Activated B cell treated with CpG ODN at 0.5 μM for 24 hours (primary cell): ENCODE measurements at regions not wholly inside any gene's neighbourhood (a gene's known extent, or its start where the extent isn't known, plus 50 kb on each side); places are given as distances from the start of the nearest gene placed in this dataset.

ENCODE experiments used
- ATAC-seq: fragments of 200-7000 bp; cut with Tn5 transposase; one replicate; pipeline ENCODE4 v1.10.0; 2021; ENCODE audit warnings: low read depth, mild to moderate bottlenecking, moderate library complexity
- CTCF ChIA-PET: fragments of 350-600 bp; sonication (Branson Sonifier 250); formaldehyde crosslinking; loops from one replicate; lab custom pipeline; 2021; ENCODE audit warnings: antibody characterized with exemption; lab: Charles Lee
- POLR2A ChIA-PET: fragments of 350-600 bp; sonication (Branson Sonifier 250); formaldehyde crosslinking; loops from one replicate; lab custom pipeline; 2021; ENCODE audit warnings: antibody characterized with exemption; lab: Charles Lee
- DNase-seq: peaks from one replicate; pipeline ENCODE4 v3.0.0; 2022
- H3K27ac Mint-ChIP-seq: one replicate; pipeline ENCODE4 v1.8.0; 2020; ENCODE audit warnings: mixed read lengths
- H3K27me3 Mint-ChIP-seq: one replicate; pipeline ENCODE4 v1.8.0; 2021; ENCODE audit warnings: mixed read lengths
- H3K36me3 Mint-ChIP-seq: one replicate; pipeline ENCODE4 v1.8.0; 2021; ENCODE audit warnings: low read depth, mixed read lengths
- H3K4me1 Mint-ChIP-seq: one replicate; pipeline ENCODE4 v1.8.0; 2021; ENCODE audit warnings: mixed read lengths
- H3K4me3 Mint-ChIP-seq: one replicate; pipeline ENCODE4 v1.8.0; 2020; ENCODE audit warnings: mild to moderate bottlenecking, mixed read lengths
- H3K9me3 Mint-ChIP-seq: one replicate; pipeline ENCODE4 v1.8.0; 2020; ENCODE audit warnings: mixed read lengths
- intact Hi-C: fragments of 100-400 bp; cut with micrococcal nuclease; formaldehyde crosslinking; loops from one replicate; pipeline ENCODE4 v1.15.1; 2024
- TF ChIP-seq, protein P1 (sequence below): fragments of 200-600 bp; IDR thresholded peaks from one replicate; pipeline ENCODE4 v1.8.0; 2022; ENCODE audit warnings: antibody characterized with exemption, mild to moderate bottlenecking

DNA sequence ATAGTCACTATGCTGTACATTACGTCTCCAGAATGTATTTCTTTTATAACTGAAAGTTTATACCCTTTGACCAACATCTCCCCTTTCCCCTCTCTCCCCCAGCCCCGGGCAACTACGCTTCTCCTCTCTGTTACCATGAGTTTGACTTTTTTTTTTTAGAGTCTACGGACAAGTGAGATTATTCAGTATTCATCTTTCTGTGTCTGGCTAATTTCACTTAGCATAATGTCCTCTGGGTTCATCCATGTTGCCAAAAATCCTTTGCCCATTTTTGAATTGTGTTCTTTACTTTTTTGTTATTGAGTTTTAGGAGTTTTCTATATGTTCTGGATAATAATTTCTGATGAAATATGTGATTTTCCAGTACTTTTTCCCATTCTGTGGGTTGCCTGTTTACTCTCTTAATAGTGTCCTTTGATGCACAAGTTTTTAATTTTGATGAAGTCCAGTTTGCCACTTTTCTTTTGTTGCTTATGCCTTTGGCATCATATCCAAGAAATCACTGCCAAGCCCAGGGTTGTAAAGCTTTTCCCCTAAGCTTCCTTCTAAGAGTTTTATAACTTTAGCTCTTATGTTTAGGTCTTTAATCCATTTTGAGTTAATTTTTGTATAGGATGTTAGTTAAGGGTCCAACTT, 126.7 kb upstream of the NSMCE3 start:
- intact Hi-C loops, result no loop called here
- H3K27me3 Mint-ChIP-seq, result peaks cover 6% of the 10 kb centered on the region
- H3K4me1 Mint-ChIP-seq, result no peaks in the 10 kb centered on the region
- TF ChIP-seq, protein P1, sequence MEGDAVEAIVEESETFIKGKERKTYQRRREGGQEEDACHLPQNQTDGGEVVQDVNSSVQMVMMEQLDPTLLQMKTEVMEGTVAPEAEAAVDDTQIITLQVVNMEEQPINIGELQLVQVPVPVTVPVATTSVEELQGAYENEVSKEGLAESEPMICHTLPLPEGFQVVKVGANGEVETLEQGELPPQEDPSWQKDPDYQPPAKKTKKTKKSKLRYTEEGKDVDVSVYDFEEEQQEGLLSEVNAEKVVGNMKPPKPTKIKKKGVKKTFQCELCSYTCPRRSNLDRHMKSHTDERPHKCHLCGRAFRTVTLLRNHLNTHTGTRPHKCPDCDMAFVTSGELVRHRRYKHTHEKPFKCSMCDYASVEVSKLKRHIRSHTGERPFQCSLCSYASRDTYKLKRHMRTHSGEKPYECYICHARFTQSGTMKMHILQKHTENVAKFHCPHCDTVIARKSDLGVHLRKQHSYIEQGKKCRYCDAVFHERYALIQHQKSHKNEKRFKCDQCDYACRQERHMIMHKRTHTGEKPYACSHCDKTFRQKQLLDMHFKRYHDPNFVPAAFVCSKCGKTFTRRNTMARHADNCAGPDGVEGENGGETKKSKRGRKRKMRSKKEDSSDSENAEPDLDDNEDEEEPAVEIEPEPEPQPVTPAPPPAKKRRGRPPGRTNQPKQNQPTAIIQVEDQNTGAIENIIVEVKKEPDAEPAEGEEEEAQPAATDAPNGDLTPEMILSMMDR, result no peak
- POLR2A ChIA-PET, result no interaction called here
- no peak for ATAC-seq
- H3K36me3 Mint-ChIP-seq, result no peaks in the 10 kb centered on the region
- H3K27ac Mint-ChIP-seq, result no peak overlapping the region
- H3K9me3 Mint-ChIP-seq, result peaks cover 2% of the 10 kb centered on the region
- H3K4me3 Mint-ChIP-seq, result no peak overlapping the region
- CTCF ChIA-PET, result no interaction called here
- no peak for DNase-seq

DNA sequence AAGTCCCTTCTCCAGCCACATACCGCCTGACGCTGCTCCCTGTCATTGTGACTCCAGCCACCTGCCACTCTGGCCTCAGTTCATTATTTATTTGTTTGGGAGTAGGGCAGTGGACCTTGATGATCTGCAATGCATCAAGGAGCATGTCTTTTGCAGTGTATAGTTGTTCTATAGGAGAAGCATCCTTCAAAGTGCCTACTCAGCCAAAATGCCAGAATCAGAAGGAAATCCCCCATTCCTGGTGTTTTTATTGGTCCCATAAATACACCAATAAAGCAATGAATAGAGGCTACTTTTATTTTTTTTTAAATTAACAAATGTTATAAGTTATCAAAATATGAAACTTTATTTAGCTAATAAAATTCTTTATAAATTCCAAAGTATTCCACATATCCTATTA, 123.8 kb upstream of the NSMCE3 start:
- ATAC-seq (no peak), DNase-seq (no peak)
- peaks cover 2% of the 10 kb centered on the region for H3K9me3 Mint-ChIP-seq
- H3K36me3 Mint-ChIP-seq, result no peaks in the 10 kb centered on the region
- H3K27ac Mint-ChIP-seq, result no peak overlapping the region
- TF ChIP-seq, protein P1, result no peak
- no peak overlapping the region for H3K4me3 Mint-ChIP-seq
- no peaks in the 10 kb centered on the region for H3K4me1 Mint-ChIP-seq
- H3K27me3 Mint-ChIP-seq, result peaks cover 3% of the 10 kb centered on the region
- ChIA-PET CTCF (no interaction called here), POLR2A (no interaction called here)
- intact Hi-C loops, result no loop called here

DNA sequence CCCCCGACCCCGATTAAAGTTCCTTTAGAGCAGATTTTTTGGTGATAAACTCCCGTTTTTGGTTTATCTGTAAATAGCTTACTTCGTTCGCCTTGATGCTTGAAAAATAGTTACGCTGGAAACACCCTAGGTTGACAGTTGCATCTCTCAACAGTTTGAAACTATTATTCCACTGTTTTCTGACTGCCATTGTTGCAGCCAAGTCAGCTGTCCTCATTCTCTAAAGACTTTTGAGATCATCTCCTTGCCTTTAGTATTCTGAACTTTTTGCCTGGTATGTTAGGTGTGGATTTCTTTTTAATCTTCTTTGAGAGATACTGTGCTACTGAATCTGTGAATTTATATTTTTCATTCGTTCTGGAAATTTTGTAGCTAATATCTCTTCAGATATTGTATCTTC, 122.7 kb upstream of the NSMCE3 start:
- TF ChIP-seq, protein P1, result no peak
- H3K4me3 Mint-ChIP-seq, result no peak overlapping the region
- CTCF ChIA-PET, result no interaction called here
- peaks cover 2% of the 10 kb centered on the region for H3K9me3 Mint-ChIP-seq
- ATAC-seq (no peak), DNase-seq (no peak)
- H3K27ac Mint-ChIP-seq, result no peak overlapping the region
- H3K4me1 Mint-ChIP-seq, result no peaks in the 10 kb centered on the region
- intact Hi-C loops, result no loop called here
- no peaks in the 10 kb centered on the region for H3K36me3 Mint-ChIP-seq
- H3K27me3 Mint-ChIP-seq, result peaks cover under 1% of the 10 kb centered on the region
- POLR2A ChIA-PET, result no interaction called here

DNA sequence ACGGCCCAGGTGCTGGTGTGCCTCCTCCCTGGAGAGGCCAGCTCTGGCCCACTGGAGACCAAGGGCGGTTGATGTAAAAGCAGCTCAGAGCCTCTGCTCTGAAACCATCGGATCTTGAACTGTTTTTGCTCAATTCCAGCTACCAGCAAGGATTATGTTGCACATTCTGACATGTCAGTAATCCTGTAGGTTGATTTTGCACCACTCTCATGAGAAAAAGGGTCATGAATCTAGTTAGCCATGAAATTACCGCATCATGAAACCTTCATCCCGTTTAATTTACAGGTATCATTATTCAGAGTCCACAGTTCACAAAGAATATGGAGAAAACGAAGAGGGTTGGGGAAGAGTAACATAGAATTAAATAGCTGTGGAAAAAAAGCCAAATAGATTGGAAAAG, 120.4 kb upstream of the NSMCE3 start:
- H3K27ac Mint-ChIP-seq, result no peak overlapping the region
- ChIA-PET POLR2A (no interaction called here), CTCF (no interaction called here)
- TF ChIP-seq, protein P1, result no peak
- H3K4me3 Mint-ChIP-seq, result no peak overlapping the region
- ATAC-seq (no peak), DNase-seq (no peak)
- H3K27me3 Mint-ChIP-seq, result no peaks in the 10 kb centered on the region
- intact Hi-C loops, result no loop called here
- H3K9me3 Mint-ChIP-seq, result peaks cover 2% of the 10 kb centered on the region
- no peaks in the 10 kb centered on the region for H3K4me1 Mint-ChIP-seq
- no peaks in the 10 kb centered on the region for H3K36me3 Mint-ChIP-seq

DNA sequence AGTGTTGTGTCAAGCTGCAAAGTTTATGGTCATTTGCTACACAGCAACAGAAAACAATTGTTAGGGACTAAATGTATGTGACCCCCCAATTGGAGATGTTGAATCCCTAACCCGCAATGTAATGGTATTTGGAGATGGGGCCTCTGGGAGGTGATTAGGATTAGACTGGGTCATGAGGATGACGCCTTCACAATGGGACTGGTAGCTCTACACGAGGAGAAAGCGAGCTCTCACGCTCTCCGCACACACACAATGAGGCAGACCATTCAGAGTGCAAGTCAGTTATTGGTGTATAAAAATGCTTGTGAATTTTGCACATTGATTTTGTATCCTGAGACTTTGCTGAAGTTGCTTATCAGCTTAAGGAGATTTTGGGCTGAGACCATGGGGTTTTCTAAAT, 116.9 kb upstream of the NSMCE3 start:
- no peak for DNase-seq
- no peak overlapping the region for H3K4me3 Mint-ChIP-seq
- no peaks in the 10 kb centered on the region for H3K27me3 Mint-ChIP-seq
- H3K36me3 Mint-ChIP-seq, result no peaks in the 10 kb centered on the region
- ChIA-PET POLR2A (interaction anchor here (0.6 kb wide), 1 partner anchor 42 kb away, joined by 4 read pairs; no protein-coding TSS in a partner anchor), CTCF (no interaction called here)
- no peaks in the 10 kb centered on the region for H3K9me3 Mint-ChIP-seq
- intact Hi-C loops, result no loop called here
- no peaks in the 10 kb centered on the region for H3K4me1 Mint-ChIP-seq
- no peak for ATAC-seq
- no peak overlapping the region for H3K27ac Mint-ChIP-seq
- TF ChIP-seq, protein P1, result no peak
